ENCODE measurements at regions not wholly inside any gene's neighbourhood (a gene's known extent, or its start where the extent isn't known, plus 50 kb on each side); places are given as distances from the start of the nearest gene placed in this dataset.
"Not testable (repeated sequence)": the region's sequence is repeated elsewhere in the genome, so short reads cannot be mapped to it uniquely, and the experiment has no call there.

- WGBS: 50% methylated on average over 1 of the region's 1 CpG
- H3K36me3 ChIP-seq: no peaks in the 10 kb centered on the region
- DNase-seq (ENCODE audit: low spot score in 2 of 2): no peak
- no peaks in the 10 kb centered on the region for H3K4me1 ChIP-seq
- peaks cover 25% of the 10 kb centered on the region for H3K27me3 ChIP-seq
- no peak overlapping the region for H3K27ac ChIP-seq
- TF ChIP-seq POLR2A (IDR thresholded peaks at IDR 0.05) (no peak), EP300 (IDR thresholded peaks at IDR 0.05) (no peak)
- no peak overlapping the region for H3K4me3 ChIP-seq
- H3K9me3 ChIP-seq: no peaks in the 10 kb centered on the region
These were observed 188.6 kb downstream of the C1orf94 start for GRCh38 chr1:34365295-34365694.

- DNase-seq (ENCODE audit: low spot score in 2 of 2): no peak
These were observed 190.3 kb downstream of the C1orf94 start for GRCh38 chr1:34366875-34367624.

GRCh38 chr1:34367954-34368353 lies 191.2 kb downstream of the C1orf94 start:
- Histone ChIP-seq H3K9me3 (no peaks in the 10 kb centered on the region), H3K27me3 (peaks cover 18% of the 10 kb centered on the region), H3K36me3 (no peaks in the 10 kb centered on the region), H3K4me3 (no peak overlapping the region), H3K27ac (no peak overlapping the region), H3K4me1 (no peaks in the 10 kb centered on the region)
- no peak for TF ChIP-seq EP300 (IDR thresholded peaks at IDR 0.05)
- TF ChIP-seq POLR2AphosphoS5 (IDR thresholded peaks at IDR 0.05): no peak
- TF ChIP-seq CTCF (IDR thresholded peaks at IDR 0.05): no peak
- no peak for TF ChIP-seq POLR2A (IDR thresholded peaks at IDR 0.05)
- DNase-seq (ENCODE audit: low spot score in 2 of 2): no peak
- WGBS: 64% methylated on average over 6 of the region's 6 CpGs

More at GRCh38 chr1:34366875-34367624, 190.3 kb downstream of the C1orf94 start:
- H3K27ac ChIP-seq: no peak overlapping the region
- H3K27me3 ChIP-seq: peaks cover 18% of the 10 kb centered on the region
- H3K36me3 ChIP-seq: no peaks in the 10 kb centered on the region
- H3K4me3 ChIP-seq: no peak overlapping the region
- no peaks in the 10 kb centered on the region for H3K4me1 ChIP-seq
- TF ChIP-seq POLR2A (IDR thresholded peaks at IDR 0.05): no peak
- no peak for TF ChIP-seq CTCF (IDR thresholded peaks at IDR 0.05)
- no peak for TF ChIP-seq POLR2AphosphoS5 (IDR thresholded peaks at IDR 0.05)
- no peak for TF ChIP-seq EP300 (IDR thresholded peaks at IDR 0.05)
- 42% methylated on average over 3 of the region's 3 CpGs for WGBS
- no peaks in the 10 kb centered on the region for H3K9me3 ChIP-seq

GRCh38 chr1:34369701-34370455 lies 193.2 kb downstream of the C1orf94 start:
- 87% methylated on average over 10 of the region's 10 CpGs for WGBS
- H3K4me3 ChIP-seq: no peak overlapping the region
- H3K9me3 ChIP-seq: no peaks in the 10 kb centered on the region
- DNase-seq (ENCODE audit: low spot score in 2 of 2): no peak
- TF ChIP-seq POLR2A (IDR thresholded peaks at IDR 0.05) (no peak), CTCF (IDR thresholded peaks at IDR 0.05) (no peak), EP300 (IDR thresholded peaks at IDR 0.05) (no peak), POLR2AphosphoS5 (IDR thresholded peaks at IDR 0.05) (no peak)
- no peaks in the 10 kb centered on the region for H3K36me3 ChIP-seq
- no peaks in the 10 kb centered on the region for H3K4me1 ChIP-seq
- H3K27ac ChIP-seq: no peak overlapping the region
- peaks cover 18% of the 10 kb centered on the region for H3K27me3 ChIP-seq

- Histone ChIP-seq H3K27me3 (peaks cover 12% of the 10 kb centered on the region), H3K4me1 (no peaks in the 10 kb centered on the region), H3K27ac (no peak overlapping the region), H3K4me3 (no peak overlapping the region), H3K36me3 (no peaks in the 10 kb centered on the region), H3K9me3 (no peaks in the 10 kb centered on the region)
- TF ChIP-seq CTCF (IDR thresholded peaks at IDR 0.05): no peak
- TF ChIP-seq POLR2A (IDR thresholded peaks at IDR 0.05): no peak
- no peak for DNase-seq (ENCODE audit: low spot score in 2 of 2)
- WGBS: 80% methylated on average over 4 of the region's 4 CpGs
These were observed 194.0 kb downstream of the C1orf94 start for GRCh38 chr1:34370748-34371147.

- no CpG with 5 or more reads among the region's 5 CpGs for WGBS
- not testable (repeated sequence) for H3K4me3 ChIP-seq; H3K9me3 ChIP-seq; H3K4me1 ChIP-seq; H3K36me3 ChIP-seq; DNase-seq (ENCODE audit: low spot score in 2 of 2); H3K27ac ChIP-seq; H3K27me3 ChIP-seq
These were observed 194.5 kb downstream of the C1orf94 start for GRCh38 chr1:34371179-34371578.
